Astrocyte (in vitro differentiated cells and primary cell): ENCODE measurements at regions not wholly inside any gene's neighbourhood (a gene's known extent, or its start where the extent isn't known, plus 50 kb on each side); places are given as distances from the start of the nearest gene placed in this dataset.

Experiments
- CTCF ChIP-seq: IDR thresholded peaks from 2 replicates; pipeline ENCODE4 v1.5.1; 2011; ENCODE audit warnings: low read depth, mild to moderate bottlenecking, inconsistent platforms, low read length, moderate library complexity; ENCODE audit not compliant: insufficient read depth
- EZH2 ChIP-seq: IDR thresholded peaks from 2 replicates; pipeline ENCODE4 v1.6.1; 2012; ENCODE audit warnings: mild to moderate bottlenecking, low read length, inconsistent platforms; ENCODE audit not compliant: insufficient read depth

GRCh38 chr1:242602001-242602400 is 77.5 kb upstream of the PLD5 start:
- no peak for TF ChIP-seq CTCF
- TF ChIP-seq EZH2 = no peak
